ENCODE measurements at regions not wholly inside any gene's neighbourhood (a gene's known extent, or its start where the extent isn't known, plus 50 kb on each side); places are given as distances from the start of the nearest gene placed in this dataset.
A peak's percentile ranks its signal among the peaks of the same experiment; 100 is the strongest.

GRCh38 chr2:16409849-16410248 is 255.8 kb downstream of the CYRIA start:
- DNase-seq = no peak

GRCh38 chr2:16409006-16409390 is 256.6 kb downstream of the CYRIA start:
- no peak for DNase-seq

GRCh38 chr2:16408331-16409005 is 257.2 kb downstream of the CYRIA start:
- no peak for DNase-seq

- no peak for DNase-seq
Measured at GRCh38 chr2:16407358-16407757, 258.3 kb downstream of the CYRIA start.

GRCh38 chr2:16406496-16407289 is 258.9 kb downstream of the CYRIA start:
- DNase-seq = no peak

GRCh38 chr2:16405551-16405950 is 260.1 kb downstream of the CYRIA start:
- DNase-seq = no peak

- DNase-seq = no peak
Measured at GRCh38 chr2:16404551-16405300, 260.9 kb downstream of the CYRIA start.

GRCh38 chr2:16404146-16404545 is 261.5 kb downstream of the CYRIA start:
- no peak for DNase-seq

GRCh38 chr2:16402891-16403290 is 262.7 kb downstream of the CYRIA start:
- DNase-seq = no peak

GRCh38 chr2:16401761-16402300 is 263.8 kb downstream of the CYRIA start:
- DNase-seq = no peak

- no peak for DNase-seq
Measured at GRCh38 chr2:16400127-16400623, 265.5 kb downstream of the CYRIA start.

- DNase-seq = no peak
Measured at GRCh38 chr2:16398486-16399043, 267.1 kb downstream of the CYRIA start.

- DNase-seq = no peak
Measured at GRCh38 chr2:16397681-16398475, 267.8 kb downstream of the CYRIA start.

- DNase-seq = no peak
Measured at GRCh38 chr2:16396986-16397385, 268.6 kb downstream of the CYRIA start.

- DNase-seq = no peak
Measured at GRCh38 chr2:16396171-16396570, 269.5 kb downstream of the CYRIA start.

GRCh38 chr2:16395601-16396000 is 270.0 kb downstream of the CYRIA start:
- DNase-seq = no peak

- no peak for DNase-seq
Measured at GRCh38 chr2:16394986-16395550, 270.6 kb downstream of the CYRIA start.

- DNase-seq = peak; percentile 64
Measured at GRCh38 chr2:16394072-16394985, 271.3 kb downstream of the CYRIA start.

GRCh38 chr2:16393500-16394071 is 272.0 kb downstream of the CYRIA start:
- peak; percentile 44 for DNase-seq

Measured in right kidney (tissue), 1 donor.